Esophagus muscularis mucosa (tissue), 4 donors: ENCODE measurements at regions not wholly inside any gene's neighbourhood (a gene's known extent, or its start where the extent isn't known, plus 50 kb on each side); places are given as distances from the start of the nearest gene placed in this dataset.

Source experiments
- DNase-seq: peaks from one replicate; pipeline ENCODE4 v3.0.0-alpha.2; 2017; ENCODE audit errors: extremely low spot score
- H3K27ac ChIP-seq, 4 donors: fragments of 200-600 bp; sonication (generic); replicated peaks in 1 of 4; 1 replicate in 3 of 4; 2 replicates in 1 of 4; pipeline ENCODE4 v1.5.1; 2016 to 2019; ENCODE audit warnings: mild to moderate bottlenecking in 1 of 4
- H3K27me3 ChIP-seq, 4 donors: fragments of 200-600 bp; sonication (generic); one replicate each; pipeline versions ENCODE4 v1.5.1 to v1.6.0; 2016 to 2019
- H3K36me3 ChIP-seq, 4 donors: fragments of 200-600 bp; sonication (generic); one replicate each; pipeline ENCODE4 v1.5.1; 2016 to 2019
- H3K4me1 ChIP-seq, 4 donors: fragments of 200-600 bp; sonication (generic); one replicate each; pipeline ENCODE4 v1.5.1; 2016 to 2019
- H3K4me3 ChIP-seq, 4 donors: fragments of 200-600 bp; sonication (generic); 1 replicate in 2 of 4; 2 replicates in 2 of 4; pipeline ENCODE4 v1.5.1; 2016 to 2019; ENCODE audit warnings: mild to moderate bottlenecking in 4 of 4, moderate library complexity in 1 of 4
- H3K9me3 ChIP-seq, 4 donors: fragments of 200-600 bp; sonication (generic); 1 replicate in 3 of 4; 2 replicates in 1 of 4; pipeline ENCODE4 v1.5.1; 2016 to 2019
- EP300 ChIP-seq: sonication (generic); formaldehyde crosslinking; IDR thresholded peaks from one replicate; pipeline ENCODE4 v1.6.1; 2017; ENCODE audit warnings: antibody characterized with exemption
- POLR2A ChIP-seq: fragments of 450-650 bp; IDR thresholded peaks from one replicate; pipeline ENCODE4 v1.6.1; 2017; ENCODE audit warnings: antibody characterized with exemption, moderate library complexity, mild to moderate bottlenecking, low read depth
- POLR2AphosphoS5 ChIP-seq, 2 donors: sonication (generic); formaldehyde crosslinking; IDR thresholded peaks; one replicate each; pipeline ENCODE4 v1.6.1; 2017; ENCODE audit warnings: antibody characterized with exemption in 2 of 2
- WGBS: methylation state at CpG from one replicate; pipeline ENCODE4 v1.1.5; 2018; 5-methylcytosine and 5-hydroxymethylcytosine counted together
- intact Hi-C: fragments of 100-400 bp; cut with DNase I; formaldehyde crosslinking; loops from one replicate; pipeline ENCODE4 v1.15.1; 2023
- TF ChIP-seq, protein P1 (sequence below), 3 experiments: fragments of 200-600 bp in 2 of 3; fragments of 450-650 bp in 1 of 3; sonication (generic) in 2 of 3; IDR thresholded peaks; one replicate each; pipeline ENCODE4 v1.5.1; 2017 to 2019; ENCODE audit warnings: antibody characterized with exemption in 3 of 3, mild to moderate bottlenecking in 2 of 3, moderate library complexity in 1 of 3

DNA sequence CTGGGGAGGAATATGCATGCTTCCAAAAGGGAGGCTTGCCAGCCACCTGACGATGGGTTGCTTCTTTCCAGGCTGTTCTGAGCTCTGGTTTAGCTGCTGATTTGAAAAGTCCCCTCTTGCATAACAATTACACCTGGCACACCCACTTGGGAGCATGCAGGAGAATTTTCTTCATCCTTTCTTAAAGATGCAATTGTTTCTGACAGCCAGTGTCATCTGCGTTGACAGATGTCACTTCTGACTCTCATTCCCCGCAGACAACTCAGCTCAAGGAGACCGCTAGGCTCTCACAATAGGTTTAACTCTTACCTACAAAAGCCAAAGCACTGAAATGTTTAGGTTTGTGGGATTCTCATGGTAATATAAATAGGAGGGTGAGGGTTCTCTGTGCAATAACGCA is 185.6 kb upstream of the SYNPR start:
- no peak for TF ChIP-seq POLR2A
- TF ChIP-seq, protein P1, sequence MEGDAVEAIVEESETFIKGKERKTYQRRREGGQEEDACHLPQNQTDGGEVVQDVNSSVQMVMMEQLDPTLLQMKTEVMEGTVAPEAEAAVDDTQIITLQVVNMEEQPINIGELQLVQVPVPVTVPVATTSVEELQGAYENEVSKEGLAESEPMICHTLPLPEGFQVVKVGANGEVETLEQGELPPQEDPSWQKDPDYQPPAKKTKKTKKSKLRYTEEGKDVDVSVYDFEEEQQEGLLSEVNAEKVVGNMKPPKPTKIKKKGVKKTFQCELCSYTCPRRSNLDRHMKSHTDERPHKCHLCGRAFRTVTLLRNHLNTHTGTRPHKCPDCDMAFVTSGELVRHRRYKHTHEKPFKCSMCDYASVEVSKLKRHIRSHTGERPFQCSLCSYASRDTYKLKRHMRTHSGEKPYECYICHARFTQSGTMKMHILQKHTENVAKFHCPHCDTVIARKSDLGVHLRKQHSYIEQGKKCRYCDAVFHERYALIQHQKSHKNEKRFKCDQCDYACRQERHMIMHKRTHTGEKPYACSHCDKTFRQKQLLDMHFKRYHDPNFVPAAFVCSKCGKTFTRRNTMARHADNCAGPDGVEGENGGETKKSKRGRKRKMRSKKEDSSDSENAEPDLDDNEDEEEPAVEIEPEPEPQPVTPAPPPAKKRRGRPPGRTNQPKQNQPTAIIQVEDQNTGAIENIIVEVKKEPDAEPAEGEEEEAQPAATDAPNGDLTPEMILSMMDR (IDR thresholded peaks at IDR 0.05), result no peak
- no peak for TF ChIP-seq EP300
- TF ChIP-seq POLR2AphosphoS5 (IDR thresholded peaks at IDR 0.05), result no peak
- no peak for DNase-seq
- intact Hi-C loops, result no loop called here

DNA sequence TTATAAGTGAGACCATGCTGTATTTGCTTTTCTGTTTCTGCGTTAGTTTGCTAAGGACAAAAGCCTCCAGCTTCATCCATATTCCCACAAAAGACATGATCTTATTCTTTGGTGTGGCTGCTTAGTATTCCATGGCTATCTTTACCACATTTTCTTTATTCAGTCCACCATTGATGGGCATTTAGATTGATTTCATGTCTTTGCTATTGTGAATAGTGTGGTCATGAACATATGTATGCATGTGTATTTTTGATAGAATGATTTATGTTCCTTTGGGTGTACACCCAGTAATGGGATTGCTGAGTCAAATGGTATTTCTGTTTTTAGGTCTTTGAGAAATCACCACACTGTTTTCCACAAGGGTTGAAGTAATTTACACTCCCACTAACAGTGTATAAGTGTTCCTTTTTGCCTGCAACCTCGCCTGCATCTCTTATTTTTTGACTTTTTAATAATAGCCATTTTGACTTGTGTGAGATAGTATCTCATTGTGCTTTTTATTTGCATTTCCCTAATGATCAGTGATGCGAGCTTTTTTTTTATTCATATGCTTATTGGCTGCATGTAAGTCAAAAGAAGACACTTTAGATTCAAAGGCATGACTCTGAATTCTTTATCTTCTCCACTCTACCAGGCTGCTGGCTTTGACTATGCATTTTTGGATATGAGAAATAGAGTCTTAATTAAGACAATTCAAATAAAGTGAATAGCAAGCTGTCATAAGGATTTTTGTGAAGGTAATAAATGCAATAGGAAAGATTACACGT is 183.3 kb upstream of the SYNPR start:
- 76% methylated on average over 4 of the region's 4 CpGs for WGBS
- Histone ChIP-seq H3K4me1 (no peaks in the 10 kb centered on the region), H3K9me3 (no peaks in the 10 kb centered on the region), H3K27me3 (no peaks in the 10 kb centered on the region), H3K36me3 (no peaks in the 10 kb centered on the region), H3K4me3 (no peak overlapping the region), H3K27ac (no peak overlapping the region)
- TF ChIP-seq, protein P1 (IDR thresholded peaks at IDR 0.05), result no peak
- no peak for TF ChIP-seq EP300
- no peak for TF ChIP-seq POLR2A
- no peak for TF ChIP-seq POLR2AphosphoS5 (IDR thresholded peaks at IDR 0.05)
- intact Hi-C loops, result no loop called here
- DNase-seq, result no peak

More for the DNA sequence above, 185.6 kb upstream of the SYNPR start:
- H3K9me3 ChIP-seq, result no peaks in the 10 kb centered on the region
- 73% methylated on average over 5 of the region's 5 CpGs for WGBS
- H3K36me3 ChIP-seq, result no peaks in the 10 kb centered on the region
- no peak overlapping the region for H3K4me3 ChIP-seq
- no peaks in the 10 kb centered on the region for H3K4me1 ChIP-seq
- no peak overlapping the region for H3K27ac ChIP-seq
- H3K27me3 ChIP-seq, result no peaks in the 10 kb centered on the region

DNA sequence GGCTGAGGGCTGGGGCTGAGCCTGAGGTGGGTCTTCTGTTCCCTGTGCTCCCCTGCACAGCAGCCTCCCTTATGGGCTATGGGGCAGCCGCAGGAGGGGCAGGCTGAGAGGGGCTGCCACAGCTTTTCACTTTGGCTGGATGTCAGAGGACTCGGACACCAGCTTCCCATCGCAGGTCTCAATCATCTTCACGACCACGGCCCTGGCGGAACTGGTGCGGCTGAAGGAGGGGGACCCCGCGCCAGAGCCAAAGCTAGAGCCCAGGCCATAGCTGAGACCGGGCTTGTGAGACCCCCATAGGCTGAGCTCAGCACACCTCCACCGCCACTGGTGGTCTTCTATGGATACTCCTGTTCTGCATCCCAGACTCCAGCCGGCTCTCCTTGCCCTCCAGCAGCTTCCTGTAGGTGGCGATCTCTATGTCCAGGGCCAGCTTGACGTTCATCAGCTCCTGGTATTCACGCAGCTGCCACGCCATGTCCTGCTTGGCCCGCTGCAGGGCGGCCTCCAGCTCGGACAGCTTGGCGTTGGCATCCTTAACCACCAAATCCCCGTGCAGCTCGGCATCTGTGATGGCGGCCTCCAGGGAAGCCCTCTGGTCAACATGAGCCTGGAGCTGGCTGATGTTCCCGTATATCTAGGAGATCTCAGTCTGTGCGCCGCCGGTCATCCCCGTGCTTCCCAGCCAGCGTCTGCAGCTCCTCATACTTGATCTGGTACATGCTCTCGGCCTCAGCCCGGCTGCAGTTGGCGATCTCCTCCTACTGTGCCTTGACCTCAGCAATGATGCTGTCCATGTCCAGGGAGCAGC is 181.7 kb upstream of the SYNPR start:
- intact Hi-C loops, result no loop called here
- WGBS, result 97% methylated on average over 21 of the region's 32 CpGs
- TF ChIP-seq POLR2A (no peak), EP300 (no peak), POLR2AphosphoS5 (IDR thresholded peaks at IDR 0.05) (no peak)
- TF ChIP-seq, protein P1 (IDR thresholded peaks at IDR 0.05), result no peak
- Histone ChIP-seq H3K36me3 (no peaks in the 10 kb centered on the region), H3K27me3 (no peaks in the 10 kb centered on the region), H3K4me1 (no peaks in the 10 kb centered on the region), H3K9me3 (no peaks in the 10 kb centered on the region), H3K27ac (no peak overlapping the region), H3K4me3 (no peak overlapping the region)
- DNase-seq, result no peak

DNA sequence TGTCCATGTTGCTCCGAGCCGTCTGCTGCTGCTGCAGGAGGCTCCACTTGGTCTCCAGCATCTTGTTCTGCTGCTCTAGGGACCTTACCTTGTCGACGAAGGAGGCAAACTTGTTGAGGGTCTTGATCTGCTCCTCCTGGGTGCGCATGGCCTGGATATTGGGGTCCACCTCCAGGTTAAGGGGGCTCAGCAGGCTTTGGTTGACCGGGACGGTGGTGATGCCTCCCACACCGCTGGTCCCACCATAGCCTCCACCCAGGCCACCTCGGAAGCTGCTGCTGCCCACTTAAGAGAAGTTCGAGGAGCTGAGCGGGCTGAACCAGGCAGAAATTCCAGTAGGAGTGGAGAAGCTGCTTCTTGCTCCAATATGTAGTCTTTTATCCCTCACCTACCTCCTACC is 180.7 kb upstream of the SYNPR start:
- Histone ChIP-seq H3K36me3 (no peaks in the 10 kb centered on the region), H3K4me3 (no peak overlapping the region), H3K27me3 (no peaks in the 10 kb centered on the region), H3K27ac (no peak overlapping the region), H3K4me1 (no peaks in the 10 kb centered on the region), H3K9me3 (no peaks in the 10 kb centered on the region)
- intact Hi-C loops, result no loop called here
- TF ChIP-seq POLR2AphosphoS5 (IDR thresholded peaks at IDR 0.05) (no peak), EP300 (no peak), POLR2A (no peak)
- TF ChIP-seq, protein P1 (IDR thresholded peaks at IDR 0.05), result no peak
- no peak for DNase-seq
- 96% methylated on average over 7 of the region's 11 CpGs for WGBS
